Neutrophil (primary cell): ENCODE measurements at regions not wholly inside any gene's neighbourhood (a gene's known extent, or its start where the extent isn't known, plus 50 kb on each side); places are given as distances from the start of the nearest gene placed in this dataset.

Experiments used
- H3K27ac ChIP-seq: fragments of 200-600 bp; sonication (generic); 2 replicates; pipeline ENCODE4 v1.5.1; 2016; ENCODE audit warnings: mild to moderate bottlenecking, moderate library complexity
- H3K27me3 ChIP-seq: fragments of 200-600 bp; sonication (generic); 2 replicates; pipeline ENCODE4 v1.6.0; 2016; ENCODE audit warnings: mild to moderate bottlenecking
- H3K36me3 ChIP-seq: fragments of 200-600 bp; sonication (generic); 2 replicates; pipeline ENCODE4 v1.5.1; 2017
- H3K4me1 ChIP-seq, 2 experiments: fragments of 200-600 bp in 1 of 2; sonication (generic) in 1 of 2; 1 replicate in 1 of 2; 2 replicates in 1 of 2; pipeline versions ENCODE4 v1.5.1 to v1.6.1; 2013 to 2016; ENCODE audit warnings: low read depth in 1 of 2, low read length in 1 of 2, mild to moderate bottlenecking in 1 of 2, moderate library complexity in 1 of 2; ENCODE audit not compliant: control insufficient read depth in 1 of 2, insufficient read depth in 1 of 2
- H3K4me3 ChIP-seq, 2 experiments: fragments of 200-600 bp in 1 of 2; sonication (generic) in 1 of 2; 1 replicate in 1 of 2; 2 replicates in 1 of 2; pipeline ENCODE4 v1.5.1; 2013 to 2016; ENCODE audit warnings: low read depth in 1 of 2, low read length in 1 of 2, mild to moderate bottlenecking in 1 of 2, moderate library complexity in 1 of 2
- H3K9me3 ChIP-seq: fragments of 200-600 bp; sonication (generic); 2 replicates; pipeline ENCODE4 v1.5.1; 2016
- TF ChIP-seq, protein P1 (sequence below): fragments of 200-600 bp; sonication (generic); IDR thresholded peaks from 2 replicates; pipeline ENCODE4 v1.5.1; 2016; ENCODE audit warnings: antibody characterized with exemption

DNA sequence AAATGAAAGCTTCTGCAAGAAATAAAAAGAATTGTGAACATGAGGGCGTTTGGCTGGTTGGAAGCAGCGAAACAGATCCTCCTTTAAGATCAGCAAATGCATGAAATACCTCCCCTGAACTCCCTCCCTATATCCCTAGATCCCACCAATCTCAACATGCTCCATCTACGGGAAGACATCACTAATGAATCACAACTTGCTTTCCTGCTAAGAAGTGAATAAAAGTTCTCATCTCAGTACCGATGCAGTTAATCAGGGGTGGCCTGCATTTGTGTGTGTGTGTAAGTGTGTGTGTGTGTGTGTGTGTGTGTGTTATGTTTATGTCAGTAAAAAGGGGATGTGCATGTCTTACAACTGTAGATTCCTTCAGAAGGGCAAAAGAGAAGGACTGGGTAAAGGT is 238.7 kb downstream of the LIG4 start:
- H3K4me3 ChIP-seq: no peak overlapping the region
- H3K36me3 ChIP-seq: no peaks in the 10 kb centered on the region
- no peak overlapping the region for H3K27ac ChIP-seq
- H3K27me3 ChIP-seq: no peaks in the 10 kb centered on the region
- H3K9me3 ChIP-seq: no peaks in the 10 kb centered on the region
- TF ChIP-seq, protein P1, sequence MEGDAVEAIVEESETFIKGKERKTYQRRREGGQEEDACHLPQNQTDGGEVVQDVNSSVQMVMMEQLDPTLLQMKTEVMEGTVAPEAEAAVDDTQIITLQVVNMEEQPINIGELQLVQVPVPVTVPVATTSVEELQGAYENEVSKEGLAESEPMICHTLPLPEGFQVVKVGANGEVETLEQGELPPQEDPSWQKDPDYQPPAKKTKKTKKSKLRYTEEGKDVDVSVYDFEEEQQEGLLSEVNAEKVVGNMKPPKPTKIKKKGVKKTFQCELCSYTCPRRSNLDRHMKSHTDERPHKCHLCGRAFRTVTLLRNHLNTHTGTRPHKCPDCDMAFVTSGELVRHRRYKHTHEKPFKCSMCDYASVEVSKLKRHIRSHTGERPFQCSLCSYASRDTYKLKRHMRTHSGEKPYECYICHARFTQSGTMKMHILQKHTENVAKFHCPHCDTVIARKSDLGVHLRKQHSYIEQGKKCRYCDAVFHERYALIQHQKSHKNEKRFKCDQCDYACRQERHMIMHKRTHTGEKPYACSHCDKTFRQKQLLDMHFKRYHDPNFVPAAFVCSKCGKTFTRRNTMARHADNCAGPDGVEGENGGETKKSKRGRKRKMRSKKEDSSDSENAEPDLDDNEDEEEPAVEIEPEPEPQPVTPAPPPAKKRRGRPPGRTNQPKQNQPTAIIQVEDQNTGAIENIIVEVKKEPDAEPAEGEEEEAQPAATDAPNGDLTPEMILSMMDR: no peak
- H3K4me1 ChIP-seq: no peaks in the 10 kb centered on the region

DNA sequence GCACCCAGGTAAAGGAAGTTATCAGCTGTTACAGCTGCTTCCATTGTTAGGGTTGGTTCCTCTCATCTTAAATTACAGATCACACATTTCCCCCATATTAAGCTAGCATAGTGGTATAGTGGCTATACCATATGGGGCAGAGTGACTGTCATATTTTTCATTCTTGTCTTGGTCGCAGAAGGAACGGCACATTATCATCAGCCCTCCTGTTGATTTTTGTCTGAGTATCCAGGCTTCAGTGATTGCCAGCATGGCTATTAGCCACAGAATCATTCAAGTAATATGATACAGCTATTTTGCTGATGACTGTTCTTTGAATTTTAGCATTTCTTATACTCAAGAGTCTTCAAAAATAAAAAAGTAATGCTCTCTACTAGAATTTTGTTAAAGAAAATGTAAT is 240.9 kb downstream of the LIG4 start:
- TF ChIP-seq, protein P1: no peak
- H3K9me3 ChIP-seq: no peaks in the 10 kb centered on the region
- H3K27me3 ChIP-seq: no peaks in the 10 kb centered on the region
- no peaks in the 10 kb centered on the region for H3K36me3 ChIP-seq
- H3K4me3 ChIP-seq: no peak overlapping the region
- no peak overlapping the region for H3K27ac ChIP-seq
- H3K4me1 ChIP-seq: no peaks in the 10 kb centered on the region

DNA sequence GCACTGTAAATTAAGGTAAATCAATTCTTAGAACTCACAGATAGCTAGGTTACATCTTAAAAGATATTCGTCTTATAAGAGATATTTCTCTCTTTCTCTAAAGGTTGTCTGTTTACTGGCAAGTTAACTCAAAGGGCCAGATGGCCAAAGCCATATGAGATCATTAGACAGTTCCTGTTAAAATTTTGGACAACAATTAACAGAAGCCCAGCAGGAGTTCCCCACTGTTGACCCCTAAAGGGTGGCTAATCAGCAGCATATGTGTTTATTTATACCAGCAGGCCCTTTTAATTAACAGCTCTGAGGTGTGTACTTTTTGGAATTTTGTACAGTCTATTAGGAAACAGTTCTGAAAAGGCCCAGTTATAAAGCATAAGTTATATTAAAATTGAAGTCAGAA is 245.8 kb downstream of the LIG4 start:
- Histone ChIP-seq H3K4me3 (no peak overlapping the region), H3K4me1 (no peaks in the 10 kb centered on the region), H3K9me3 (no peaks in the 10 kb centered on the region), H3K36me3 (no peaks in the 10 kb centered on the region), H3K27me3 (no peaks in the 10 kb centered on the region), H3K27ac (no peak overlapping the region)
- TF ChIP-seq, protein P1: no peak

DNA sequence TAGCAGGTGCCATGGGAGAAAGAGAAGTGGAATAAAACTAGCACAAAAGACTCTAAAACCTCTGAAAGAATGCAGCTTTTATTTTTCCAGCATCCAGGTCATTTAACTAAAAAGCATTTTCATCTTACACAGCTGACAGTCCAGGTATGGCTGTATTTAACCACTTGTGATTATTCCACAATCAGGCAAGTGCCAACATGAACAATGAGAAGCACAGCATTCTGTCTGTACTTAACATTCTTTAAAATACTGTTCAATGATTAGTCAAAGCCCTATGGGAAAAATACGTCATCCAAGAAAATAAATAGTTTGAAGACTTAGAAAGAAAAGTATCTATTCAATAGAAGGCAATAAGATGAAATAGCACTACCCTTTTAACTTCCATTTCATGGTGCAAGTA is 246.9 kb downstream of the LIG4 start:
- TF ChIP-seq, protein P1: no peak
- no peaks in the 10 kb centered on the region for H3K9me3 ChIP-seq
- H3K36me3 ChIP-seq: no peaks in the 10 kb centered on the region

DNA sequence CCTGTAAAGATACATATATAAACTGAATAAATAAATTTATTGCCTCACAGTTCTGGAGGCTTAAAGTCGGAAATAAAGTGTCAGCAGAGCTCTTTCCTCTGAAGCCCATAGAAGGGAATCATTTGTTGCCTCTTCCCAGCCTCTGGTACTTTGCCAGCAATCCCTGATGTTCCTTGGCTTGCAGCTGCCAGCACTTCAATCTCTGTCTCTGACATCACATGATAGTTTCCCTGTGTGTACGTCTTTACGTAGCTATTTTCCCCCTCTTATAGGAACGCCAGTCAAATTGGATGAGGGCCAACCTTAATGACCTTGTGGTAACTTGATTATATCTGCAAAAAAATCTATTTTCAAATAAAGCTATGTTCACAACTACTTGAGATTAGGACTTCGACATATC is 250.9 kb downstream of the LIG4 start:
- Histone ChIP-seq H3K27ac (no peak overlapping the region), H3K4me1 (no peaks in the 10 kb centered on the region), H3K9me3 (no peaks in the 10 kb centered on the region), H3K27me3 (no peaks in the 10 kb centered on the region), H3K36me3 (no peaks in the 10 kb centered on the region), H3K4me3 (no peak overlapping the region)
- TF ChIP-seq, protein P1: no peak

More for the DNA sequence above, 246.9 kb downstream of the LIG4 start:
- Histone ChIP-seq H3K27me3 (no peaks in the 10 kb centered on the region), H3K27ac (no peak overlapping the region), H3K4me3 (no peak overlapping the region), H3K4me1 (no peaks in the 10 kb centered on the region)
